Liver (tissue), 8 donors: ENCODE measurements at regions not wholly inside any gene's neighbourhood (a gene's known extent, or its start where the extent isn't known, plus 50 kb on each side); places are given as distances from the start of the nearest gene placed in this dataset.

Experiments
- DNase-seq: peaks from one replicate; pipeline ENCODE4 v3.0.0-alpha.2; 2017; ENCODE audit warnings: low spot score
- H3K27ac ChIP-seq, 2 donors: one replicate each; pipeline ENCODE4 v1.7.0; 2013; ENCODE audit warnings: inconsistent platforms in 2 of 2, low read length in 2 of 2, control low read depth in 1 of 2, low read depth in 1 of 2, mild to moderate bottlenecking in 1 of 2
- H3K27me3 ChIP-seq, 4 donors: one replicate each; pipeline versions ENCODE4 v1.6.1 to v1.7.0; 2013; ENCODE audit warnings: low read length in 3 of 4, inconsistent platforms in 1 of 4, mild to moderate bottlenecking in 1 of 4, moderate library complexity in 1 of 4; ENCODE audit not compliant: control insufficient read depth in 4 of 4, insufficient read depth in 4 of 4
- H3K36me3 ChIP-seq, 4 donors: one replicate each; pipeline versions ENCODE4 v1.6.1 to v1.7.0; 2013; ENCODE audit warnings: low read length in 3 of 4, mild to moderate bottlenecking in 3 of 4, low read depth in 1 of 4, moderate library complexity in 1 of 4; ENCODE audit not compliant: control insufficient read depth in 4 of 4, insufficient read depth in 3 of 4
- H3K4me1 ChIP-seq, 4 donors: one replicate each; pipeline versions ENCODE4 v1.6.1 to v1.7.0; 2013; ENCODE audit warnings: low read length in 3 of 4, mild to moderate bottlenecking in 3 of 4, moderate library complexity in 1 of 4; ENCODE audit not compliant: control insufficient read depth in 4 of 4, insufficient read depth in 4 of 4
- H3K4me3 ChIP-seq, 3 donors: one replicate each; pipeline versions ENCODE4 v1.6.1 to v1.7.0; 2013; ENCODE audit warnings: low read length in 3 of 3, control low read depth in 1 of 3, low read depth in 1 of 3, mild to moderate bottlenecking in 1 of 3
- H3K9ac ChIP-seq, 2 donors: one replicate each; pipeline ENCODE4 v1.7.0; 2013; ENCODE audit warnings: low read length in 2 of 2, mild to moderate bottlenecking in 2 of 2, moderate library complexity in 2 of 2, control low read depth in 1 of 2, low read depth in 1 of 2
- H3K9me3 ChIP-seq, 4 donors: one replicate each; pipeline versions ENCODE4 v1.6.1 to v1.7.0; 2013; ENCODE audit warnings: low read length in 3 of 4; ENCODE audit not compliant: control insufficient read depth in 4 of 4
- EGR1 ChIP-seq, 2 donors: IDR thresholded peaks; 2 replicates each; pipeline ENCODE4 v1.6.1; 2016 to 2018; ENCODE audit warnings: antibody characterized with exemption in 2 of 2, low read depth in 2 of 2
- FOXA1 ChIP-seq: IDR thresholded peaks from 2 replicates; pipeline ENCODE4 v1.6.1; 2016; ENCODE audit warnings: antibody characterized with exemption
- FOXA2 ChIP-seq: IDR thresholded peaks from 2 replicates; pipeline ENCODE4 v1.6.1; 2016; ENCODE audit warnings: antibody characterized with exemption
- GABPA ChIP-seq, 2 donors: IDR thresholded peaks in 1 of 2; conservative IDR thresholded peaks in 1 of 2; 2 replicates each; pipeline ENCODE4 v1.6.1; 2016; ENCODE audit warnings: antibody characterized with exemption in 2 of 2, mild to moderate bottlenecking in 1 of 2, moderate library complexity in 1 of 2
- HNF4A ChIP-seq, 2 donors: conservative IDR thresholded peaks; 2 replicates each; pipeline ENCODE4 v1.6.1; 2016; ENCODE audit warnings: antibody characterized with exemption in 2 of 2, mild to moderate bottlenecking in 2 of 2
- HNF4G ChIP-seq: IDR thresholded peaks from 2 replicates; pipeline ENCODE4 v1.6.1; 2016; ENCODE audit warnings: antibody characterized with exemption
- JUND ChIP-seq, 2 donors: IDR thresholded peaks; 2 replicates each; pipeline ENCODE4 v1.6.1; 2016; ENCODE audit warnings: antibody characterized with exemption in 2 of 2
- NR2F2 ChIP-seq: IDR thresholded peaks from 2 replicates; pipeline ENCODE4 v1.6.1; 2016; ENCODE audit warnings: antibody characterized with exemption
- RAD21 ChIP-seq, 2 donors: IDR thresholded peaks; 2 replicates each; pipeline ENCODE4 v1.6.1; 2016; ENCODE audit warnings: antibody characterized with exemption in 2 of 2, mild to moderate bottlenecking in 2 of 2
- RXRA ChIP-seq, 2 donors: IDR thresholded peaks; 2 replicates each; pipeline ENCODE4 v1.6.1; 2017 to 2018; ENCODE audit warnings: antibody characterized with exemption in 2 of 2, mild to moderate bottlenecking in 1 of 2
- SP1 ChIP-seq: IDR thresholded peaks from 2 replicates; pipeline ENCODE4 v1.6.1; 2018; ENCODE audit warnings: antibody characterized with exemption, mild to moderate bottlenecking
- TAF1 ChIP-seq: conservative IDR thresholded peaks from 2 replicates; pipeline ENCODE4 v1.6.1; 2016; ENCODE audit warnings: antibody characterized with exemption, mild to moderate bottlenecking
- YY1 ChIP-seq: IDR thresholded peaks from 2 replicates; pipeline ENCODE4 v1.6.1; 2016; ENCODE audit warnings: antibody characterized with exemption, mild to moderate bottlenecking
- WGBS: extraction: QIAGEN DNeasy Blood & Tissue Kit; methylation state at CpG from one replicate; pipeline ENCODE4 v1.1.7; 2013; 5-methylcytosine and 5-hydroxymethylcytosine counted together
- TF ChIP-seq, protein P1 (sequence below): IDR thresholded peaks from 2 replicates; pipeline ENCODE4 v1.6.1; 2016; ENCODE audit warnings: antibody characterized with exemption
- TF ChIP-seq, protein P2 (sequence below): IDR thresholded peaks from 2 replicates; pipeline ENCODE4 v1.6.1; 2016; ENCODE audit warnings: antibody characterized with exemption
- TF ChIP-seq, protein P3 (sequence below): fragments of 150-350 bp; IDR thresholded peaks from 2 replicates; pipeline ENCODE4 v1.5.1; 2017; ENCODE audit warnings: improper control_type of control experiment, low read depth, low read length; ENCODE audit not compliant: missing input control
- TF ChIP-seq, protein P4 (sequence below): IDR thresholded peaks from 2 replicates; pipeline ENCODE4 v1.6.1; 2016; ENCODE audit warnings: antibody characterized with exemption
- TF ChIP-seq, protein P5 (sequence below): IDR thresholded peaks from 2 replicates; pipeline ENCODE4 v1.6.1; 2016; ENCODE audit warnings: antibody characterized with exemption, mild to moderate bottlenecking
- donor health status: healthy.
- donor health status: healthy.
- donor health status: healthy.
- donor health status: healthy.
- donor health status: healthy.

DNA sequence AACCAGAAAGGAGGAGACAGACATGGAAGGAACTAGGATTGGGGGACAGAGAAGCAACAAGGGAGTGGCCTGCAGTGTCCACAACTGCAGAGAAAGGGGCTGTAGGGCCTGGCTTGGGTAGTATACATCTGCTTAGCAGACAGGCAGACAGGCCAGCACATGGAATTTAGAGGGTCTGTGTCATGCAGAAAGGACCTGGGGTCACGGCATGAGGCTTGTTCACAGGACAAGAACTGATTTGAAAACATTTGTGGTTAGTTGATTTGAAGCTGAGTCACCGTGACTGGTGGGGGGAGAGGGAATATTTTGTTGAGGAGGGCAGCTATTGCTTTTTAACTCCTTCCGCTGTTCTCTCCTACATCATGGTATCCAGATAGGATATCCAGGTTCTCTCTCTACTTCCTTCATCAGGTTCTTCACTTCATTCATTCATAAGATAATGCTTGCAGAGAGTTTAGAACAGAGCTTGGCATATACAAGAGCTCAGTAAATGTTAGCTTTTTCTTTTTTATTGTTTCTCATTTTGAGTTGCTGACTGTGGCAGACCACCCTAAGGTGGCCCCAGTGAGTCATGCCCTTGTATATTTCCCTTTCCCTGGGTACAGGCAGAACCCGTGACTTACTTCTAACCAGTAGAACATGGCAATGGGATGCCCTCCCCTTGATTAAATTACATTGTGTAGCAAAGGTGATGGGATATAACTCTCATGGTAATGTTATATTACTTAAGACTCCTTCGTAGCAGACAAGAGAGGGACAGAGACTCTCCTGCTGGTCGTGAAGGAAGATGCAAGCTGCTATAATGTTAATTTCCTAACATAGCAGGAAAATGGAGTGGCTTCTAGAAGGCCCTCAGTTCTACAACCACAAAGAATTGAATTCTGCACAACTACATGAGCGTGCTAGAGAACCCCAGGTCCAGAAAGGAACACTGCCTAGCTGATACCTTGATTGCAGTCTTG is 95.0 kb upstream of the NMNAT3 start (continued):
- TF ChIP-seq TAF1 (no peak), NR2F2 (no peak)

DNA sequence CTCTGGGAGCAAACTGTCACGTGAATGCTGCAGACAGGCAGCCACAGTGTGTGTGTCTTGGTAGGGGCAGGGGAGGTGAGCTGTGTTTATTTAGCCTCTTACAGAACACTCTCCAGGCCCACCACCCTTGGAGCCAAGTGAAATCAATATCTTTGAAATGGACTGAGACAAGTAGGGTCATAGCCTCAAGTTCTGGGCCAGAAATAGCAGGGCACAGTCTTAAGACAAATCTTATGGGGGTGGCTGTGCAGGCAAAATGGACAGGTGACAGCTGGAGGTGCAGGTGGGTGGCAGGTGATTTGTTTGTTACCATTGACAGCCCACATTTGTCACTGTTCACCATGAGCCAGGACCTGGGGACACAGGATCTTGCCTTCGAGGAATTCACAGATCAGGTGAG is 93.6 kb upstream of the NMNAT3 start:
- H3K4me1 ChIP-seq = no peaks in the 10 kb centered on the region
- DNase-seq = no peak
- H3K9ac ChIP-seq = no peak overlapping the region
- 47% methylated on average over 2 of the region's 2 CpGs for WGBS
- H3K27ac ChIP-seq = no peak overlapping the region
- H3K36me3 ChIP-seq = no peaks in the 10 kb centered on the region
- H3K4me3 ChIP-seq = no peak overlapping the region
- TF ChIP-seq, protein P1, sequence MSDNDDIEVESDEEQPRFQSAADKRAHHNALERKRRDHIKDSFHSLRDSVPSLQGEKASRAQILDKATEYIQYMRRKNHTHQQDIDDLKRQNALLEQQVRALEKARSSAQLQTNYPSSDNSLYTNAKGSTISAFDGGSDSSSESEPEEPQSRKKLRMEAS = no peak
- TF ChIP-seq SP1 (no peak), TAF1 (no peak), YY1 (no peak), FOXA2 (no peak), GABPA (IDR thresholded peaks at IDR 0.05 in 1 of 2, conservative IDR thresholded peaks at IDR 0.05 in 1 of 2) (no peak), HNF4G (no peak), HNF4A (conservative IDR thresholded peaks at IDR 0.05) (no peak), NR2F2 (no peak), JUND (IDR thresholded peaks at IDR 0.05) (no peak), FOXA1 (no peak), RAD21 (IDR thresholded peaks at IDR 0.05) (no peak), EGR1 (IDR thresholded peaks at IDR 0.05; ENCODE audit: low read depth in 2 of 2) (no peak), RXRA (IDR thresholded peaks at IDR 0.05) (no peak)
- TF ChIP-seq, protein P2, sequence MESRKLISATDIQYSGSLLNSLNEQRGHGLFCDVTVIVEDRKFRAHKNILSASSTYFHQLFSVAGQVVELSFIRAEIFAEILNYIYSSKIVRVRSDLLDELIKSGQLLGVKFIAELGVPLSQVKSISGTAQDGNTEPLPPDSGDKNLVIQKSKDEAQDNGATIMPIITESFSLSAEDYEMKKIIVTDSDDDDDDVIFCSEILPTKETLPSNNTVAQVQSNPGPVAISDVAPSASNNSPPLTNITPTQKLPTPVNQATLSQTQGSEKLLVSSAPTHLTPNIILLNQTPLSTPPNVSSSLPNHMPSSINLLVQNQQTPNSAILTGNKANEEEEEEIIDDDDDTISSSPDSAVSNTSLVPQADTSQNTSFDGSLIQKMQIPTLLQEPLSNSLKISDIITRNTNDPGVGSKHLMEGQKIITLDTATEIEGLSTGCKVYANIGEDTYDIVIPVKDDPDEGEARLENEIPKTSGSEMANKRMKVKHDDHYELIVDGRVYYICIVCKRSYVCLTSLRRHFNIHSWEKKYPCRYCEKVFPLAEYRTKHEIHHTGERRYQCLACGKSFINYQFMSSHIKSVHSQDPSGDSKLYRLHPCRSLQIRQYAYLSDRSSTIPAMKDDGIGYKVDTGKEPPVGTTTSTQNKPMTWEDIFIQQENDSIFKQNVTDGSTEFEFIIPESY = no peak
- TF ChIP-seq, protein P3, sequence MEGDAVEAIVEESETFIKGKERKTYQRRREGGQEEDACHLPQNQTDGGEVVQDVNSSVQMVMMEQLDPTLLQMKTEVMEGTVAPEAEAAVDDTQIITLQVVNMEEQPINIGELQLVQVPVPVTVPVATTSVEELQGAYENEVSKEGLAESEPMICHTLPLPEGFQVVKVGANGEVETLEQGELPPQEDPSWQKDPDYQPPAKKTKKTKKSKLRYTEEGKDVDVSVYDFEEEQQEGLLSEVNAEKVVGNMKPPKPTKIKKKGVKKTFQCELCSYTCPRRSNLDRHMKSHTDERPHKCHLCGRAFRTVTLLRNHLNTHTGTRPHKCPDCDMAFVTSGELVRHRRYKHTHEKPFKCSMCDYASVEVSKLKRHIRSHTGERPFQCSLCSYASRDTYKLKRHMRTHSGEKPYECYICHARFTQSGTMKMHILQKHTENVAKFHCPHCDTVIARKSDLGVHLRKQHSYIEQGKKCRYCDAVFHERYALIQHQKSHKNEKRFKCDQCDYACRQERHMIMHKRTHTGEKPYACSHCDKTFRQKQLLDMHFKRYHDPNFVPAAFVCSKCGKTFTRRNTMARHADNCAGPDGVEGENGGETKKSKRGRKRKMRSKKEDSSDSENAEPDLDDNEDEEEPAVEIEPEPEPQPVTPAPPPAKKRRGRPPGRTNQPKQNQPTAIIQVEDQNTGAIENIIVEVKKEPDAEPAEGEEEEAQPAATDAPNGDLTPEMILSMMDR = no peak
- TF ChIP-seq, protein P4, sequence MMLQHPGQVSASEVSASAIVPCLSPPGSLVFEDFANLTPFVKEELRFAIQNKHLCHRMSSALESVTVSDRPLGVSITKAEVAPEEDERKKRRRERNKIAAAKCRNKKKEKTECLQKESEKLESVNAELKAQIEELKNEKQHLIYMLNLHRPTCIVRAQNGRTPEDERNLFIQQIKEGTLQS = no peak
- TF ChIP-seq, protein P5, sequence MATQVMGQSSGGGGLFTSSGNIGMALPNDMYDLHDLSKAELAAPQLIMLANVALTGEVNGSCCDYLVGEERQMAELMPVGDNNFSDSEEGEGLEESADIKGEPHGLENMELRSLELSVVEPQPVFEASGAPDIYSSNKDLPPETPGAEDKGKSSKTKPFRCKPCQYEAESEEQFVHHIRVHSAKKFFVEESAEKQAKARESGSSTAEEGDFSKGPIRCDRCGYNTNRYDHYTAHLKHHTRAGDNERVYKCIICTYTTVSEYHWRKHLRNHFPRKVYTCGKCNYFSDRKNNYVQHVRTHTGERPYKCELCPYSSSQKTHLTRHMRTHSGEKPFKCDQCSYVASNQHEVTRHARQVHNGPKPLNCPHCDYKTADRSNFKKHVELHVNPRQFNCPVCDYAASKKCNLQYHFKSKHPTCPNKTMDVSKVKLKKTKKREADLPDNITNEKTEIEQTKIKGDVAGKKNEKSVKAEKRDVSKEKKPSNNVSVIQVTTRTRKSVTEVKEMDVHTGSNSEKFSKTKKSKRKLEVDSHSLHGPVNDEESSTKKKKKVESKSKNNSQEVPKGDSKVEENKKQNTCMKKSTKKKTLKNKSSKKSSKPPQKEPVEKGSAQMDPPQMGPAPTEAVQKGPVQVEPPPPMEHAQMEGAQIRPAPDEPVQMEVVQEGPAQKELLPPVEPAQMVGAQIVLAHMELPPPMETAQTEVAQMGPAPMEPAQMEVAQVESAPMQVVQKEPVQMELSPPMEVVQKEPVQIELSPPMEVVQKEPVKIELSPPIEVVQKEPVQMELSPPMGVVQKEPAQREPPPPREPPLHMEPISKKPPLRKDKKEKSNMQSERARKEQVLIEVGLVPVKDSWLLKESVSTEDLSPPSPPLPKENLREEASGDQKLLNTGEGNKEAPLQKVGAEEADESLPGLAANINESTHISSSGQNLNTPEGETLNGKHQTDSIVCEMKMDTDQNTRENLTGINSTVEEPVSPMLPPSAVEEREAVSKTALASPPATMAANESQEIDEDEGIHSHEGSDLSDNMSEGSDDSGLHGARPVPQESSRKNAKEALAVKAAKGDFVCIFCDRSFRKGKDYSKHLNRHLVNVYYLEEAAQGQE = no peak
- H3K9me3 ChIP-seq = no peaks in the 10 kb centered on the region
- H3K27me3 ChIP-seq = no peaks in the 10 kb centered on the region
